ENCODE measurements at regions not wholly inside any gene's neighbourhood (a gene's known extent, or its start where the extent isn't known, plus 50 kb on each side); places are given as distances from the start of the nearest gene placed in this dataset.

DNA sequence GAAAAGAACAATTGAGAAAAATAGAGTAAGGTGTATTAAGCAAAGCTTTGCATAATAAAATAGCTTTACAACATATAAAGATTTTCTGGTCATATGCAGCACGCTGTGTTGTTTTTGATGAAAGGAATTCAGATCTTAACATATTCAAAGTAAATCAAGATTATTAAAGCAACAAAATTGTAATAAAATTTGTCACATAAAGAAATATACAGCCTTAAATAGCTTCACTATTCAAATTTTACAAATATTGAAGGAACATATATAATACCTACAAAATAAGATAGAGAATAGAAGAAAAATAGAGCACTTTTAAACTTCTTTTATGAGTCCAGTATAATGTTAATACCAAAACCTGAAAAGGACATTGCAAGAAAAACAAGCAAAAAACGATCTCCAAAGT is 749.1 kb upstream of the POT1 start:
- no peak for TF ChIP-seq EZH2 (IDR thresholded peaks at IDR 0.05; ENCODE audit: insufficient read depth, poor library complexity, severe bottlenecking)
- TF ChIP-seq EZH2phosphoT487 (IDR thresholded peaks at IDR 0.05; ENCODE audit: insufficient read depth, low read depth), result no peak
